Duodenal mucosa (tissue), 2 donors: ENCODE measurements at regions not wholly inside any gene's neighbourhood (a gene's known extent, or its start where the extent isn't known, plus 50 kb on each side); places are given as distances from the start of the nearest gene placed in this dataset.

Experiments used
- H3K27ac ChIP-seq: one replicate; pipeline ENCODE4 v1.7.0; 2013; ENCODE audit warnings: low read depth, low read length
- H3K27me3 ChIP-seq, 2 donors: one replicate each; pipeline ENCODE4 v1.7.0; 2013; ENCODE audit warnings: low read length in 2 of 2, control low read depth in 1 of 2; ENCODE audit not compliant: insufficient read depth in 2 of 2, control insufficient read depth in 1 of 2
- H3K36me3 ChIP-seq, 2 donors: one replicate each; pipeline ENCODE4 v1.7.0; 2013; ENCODE audit warnings: low read length in 2 of 2, control low read depth in 1 of 2; ENCODE audit not compliant: insufficient read depth in 2 of 2, control insufficient read depth in 1 of 2
- H3K4me1 ChIP-seq, 2 donors: one replicate each; pipeline ENCODE4 v1.7.0; 2013; ENCODE audit warnings: low read length in 2 of 2, control low read depth in 1 of 2; ENCODE audit not compliant: insufficient read depth in 2 of 2, control insufficient read depth in 1 of 2
- H3K4me3 ChIP-seq, 2 donors: one replicate each; pipeline ENCODE4 v1.7.0; 2013; ENCODE audit warnings: low read length in 2 of 2, low read depth in 1 of 2
- H3K9ac ChIP-seq, 2 donors: one replicate each; pipeline ENCODE4 v1.7.0; 2013; ENCODE audit warnings: low read length in 2 of 2, low read depth in 1 of 2
- H3K9me3 ChIP-seq, 2 donors: one replicate each; pipeline ENCODE4 v1.7.0; 2013; ENCODE audit warnings: low read length in 2 of 2, control low read depth in 1 of 2; ENCODE audit not compliant: control insufficient read depth in 1 of 2

GRCh38 chr21:24259241-24259640 is 1348.0 kb downstream of the MRPL39 start:
- H3K27ac ChIP-seq = no peak overlapping the region
- no peaks in the 10 kb centered on the region for H3K4me1 ChIP-seq
- H3K4me3 ChIP-seq = no peak overlapping the region
- H3K27me3 ChIP-seq = no peaks in the 10 kb centered on the region
- no peak overlapping the region for H3K9ac ChIP-seq
- no peaks in the 10 kb centered on the region for H3K36me3 ChIP-seq
- peaks cover 3 to 23% of the 10 kb centered on the region in 2 donors for H3K9me3 ChIP-seq

GRCh38 chr21:24255591-24255990 is 1351.7 kb downstream of the MRPL39 start:
- Histone ChIP-seq H3K27ac (no peak overlapping the region), H3K4me1 (no peaks in the 10 kb centered on the region), H3K36me3 (no peaks in the 10 kb centered on the region), H3K9me3 (peaks cover 9 to 12% of the 10 kb centered on the region in 2 donors), H3K9ac (no peak overlapping the region), H3K27me3 (no peaks in the 10 kb centered on the region), H3K4me3 (no peak overlapping the region)

- Histone ChIP-seq H3K9me3 (peaks cover 5 to 15% of the 10 kb centered on the region in 2 donors), H3K27ac (no peak overlapping the region), H3K36me3 (no peaks in the 10 kb centered on the region), H3K4me1 (no peaks in the 10 kb centered on the region), H3K9ac (no peak overlapping the region), H3K4me3 (no peak overlapping the region), H3K27me3 (no peaks in the 10 kb centered on the region)
These were observed 1381.8 kb downstream of the MRPL39 start for GRCh38 chr21:24225431-24225830.

GRCh38 chr21:24224422-24224821 is 1382.9 kb downstream of the MRPL39 start:
- Histone ChIP-seq H3K4me3 (no peak overlapping the region), H3K9ac (no peak overlapping the region), H3K4me1 (no peaks in the 10 kb centered on the region), H3K9me3 (peaks cover 5 to 15% of the 10 kb centered on the region in 2 donors), H3K27me3 (no peaks in the 10 kb centered on the region), H3K27ac (no peak overlapping the region), H3K36me3 (no peaks in the 10 kb centered on the region)

- peaks cover 9 to 14% of the 10 kb centered on the region in 2 donors for H3K9me3 ChIP-seq
- H3K4me1 ChIP-seq = no peaks in the 10 kb centered on the region
- no peak overlapping the region for H3K9ac ChIP-seq
- H3K36me3 ChIP-seq = no peaks in the 10 kb centered on the region
- H3K27ac ChIP-seq = no peak overlapping the region
- H3K4me3 ChIP-seq = no peak overlapping the region
- no peaks in the 10 kb centered on the region for H3K27me3 ChIP-seq
These were observed 1383.7 kb downstream of the MRPL39 start for GRCh38 chr21:24223624-24224023.

GRCh38 chr21:24222676-24223075 is 1384.6 kb downstream of the MRPL39 start:
- Histone ChIP-seq H3K4me1 (no peaks in the 10 kb centered on the region), H3K36me3 (no peaks in the 10 kb centered on the region), H3K9ac (no peak overlapping the region), H3K27ac (no peak overlapping the region), H3K9me3 (peaks cover 7 to 8% of the 10 kb centered on the region in 2 donors), H3K4me3 (no peak overlapping the region), H3K27me3 (no peaks in the 10 kb centered on the region)

GRCh38 chr21:24220446-24220845 is 1386.8 kb downstream of the MRPL39 start:
- Histone ChIP-seq H3K4me3 (no peak overlapping the region), H3K9me3 (peaks cover 5 to 11% of the 10 kb centered on the region in 2 donors), H3K9ac (no peak overlapping the region), H3K27me3 (no peaks in the 10 kb centered on the region), H3K27ac (no peak overlapping the region), H3K36me3 (no peaks in the 10 kb centered on the region), H3K4me1 (no peaks in the 10 kb centered on the region)

GRCh38 chr21:24217151-24217550 is 1390.1 kb downstream of the MRPL39 start:
- peaks cover 4 to 5% of the 10 kb centered on the region in 2 donors for H3K9me3 ChIP-seq
- H3K4me3 ChIP-seq = no peak overlapping the region
- no peak overlapping the region for H3K9ac ChIP-seq
- no peaks in the 10 kb centered on the region for H3K36me3 ChIP-seq
- H3K27me3 ChIP-seq = no peaks in the 10 kb centered on the region
- no peaks in the 10 kb centered on the region for H3K4me1 ChIP-seq
- H3K27ac ChIP-seq = no peak overlapping the region

GRCh38 chr21:24210130-24210529 is 1397.2 kb downstream of the MRPL39 start:
- no peak overlapping the region for H3K4me3 ChIP-seq
- H3K27me3 ChIP-seq = no peaks in the 10 kb centered on the region
- H3K9ac ChIP-seq = no peak overlapping the region
- H3K4me1 ChIP-seq = no peaks in the 10 kb centered on the region
- no peak overlapping the region for H3K27ac ChIP-seq
- H3K9me3 ChIP-seq = peaks cover 0 to 8% of the 10 kb centered on the region in 2 donors
- H3K36me3 ChIP-seq = no peaks in the 10 kb centered on the region

GRCh38 chr21:24208562-24209260 is 1398.6 kb downstream of the MRPL39 start:
- Histone ChIP-seq H3K27me3 (no peaks in the 10 kb centered on the region), H3K27ac (no peak overlapping the region), H3K4me1 (no peaks in the 10 kb centered on the region), H3K36me3 (no peaks in the 10 kb centered on the region), H3K9me3 (peaks cover 0 to 8% of the 10 kb centered on the region in 2 donors), H3K9ac (no peak overlapping the region), H3K4me3 (no peak overlapping the region)
